ENCODE measurements at regions not wholly inside any gene's neighbourhood (a gene's known extent, or its start where the extent isn't known, plus 50 kb on each side); places are given as distances from the start of the nearest gene placed in this dataset.
"Not testable (repeated sequence)": the region's sequence is repeated elsewhere in the genome, so short reads cannot be mapped to it uniquely, and the experiment has no call there.

DNA sequence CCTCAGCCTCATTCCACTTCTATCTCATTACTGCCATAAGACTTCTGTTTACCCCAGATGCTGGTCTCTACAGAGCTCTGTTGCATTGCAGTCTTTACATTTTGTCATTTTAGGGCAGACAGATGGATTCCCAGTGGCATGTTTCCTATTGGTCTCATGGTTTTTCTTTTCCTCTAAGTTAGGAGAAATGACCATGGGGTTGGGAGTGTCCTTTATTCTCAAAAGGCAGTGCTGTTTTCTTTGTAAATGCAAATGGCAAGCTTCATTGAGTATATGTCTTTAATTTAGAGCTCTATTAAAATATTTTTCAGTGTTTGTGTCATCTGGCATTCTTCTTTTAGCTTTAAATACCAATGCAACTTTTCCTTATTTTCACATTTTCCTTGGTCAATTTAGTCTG, 57.0 kb downstream of the MSTN start:
- H3K4me3 ChIP-seq (ENCODE audit: low read depth, low read length), result no peak overlapping the region
- no peak for DNase-seq (ENCODE audit: low read depth)

DNA sequence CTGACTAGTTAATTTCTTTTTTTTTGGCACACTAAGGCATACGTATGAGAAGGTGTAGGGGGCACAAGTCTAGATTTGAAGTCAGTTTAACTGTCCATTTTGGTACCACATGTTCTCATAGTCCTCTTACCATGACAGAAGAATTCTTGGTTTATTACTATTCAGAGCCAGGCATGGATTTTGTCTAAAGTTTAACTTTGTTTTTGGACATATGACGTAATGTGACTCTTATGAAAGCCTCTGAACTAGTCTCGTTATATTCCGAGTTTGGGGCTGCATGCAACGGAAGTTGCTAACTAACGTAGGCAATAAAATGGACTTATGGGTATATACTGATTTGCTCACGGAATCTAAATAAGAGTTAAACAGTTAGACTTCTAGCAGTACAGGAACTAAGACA, 62.9 kb downstream of the MSTN start:
- DNase-seq (ENCODE audit: low read depth), result no peak
- H3K4me3 ChIP-seq (ENCODE audit: low read depth, low read length), result no peak overlapping the region

DNA sequence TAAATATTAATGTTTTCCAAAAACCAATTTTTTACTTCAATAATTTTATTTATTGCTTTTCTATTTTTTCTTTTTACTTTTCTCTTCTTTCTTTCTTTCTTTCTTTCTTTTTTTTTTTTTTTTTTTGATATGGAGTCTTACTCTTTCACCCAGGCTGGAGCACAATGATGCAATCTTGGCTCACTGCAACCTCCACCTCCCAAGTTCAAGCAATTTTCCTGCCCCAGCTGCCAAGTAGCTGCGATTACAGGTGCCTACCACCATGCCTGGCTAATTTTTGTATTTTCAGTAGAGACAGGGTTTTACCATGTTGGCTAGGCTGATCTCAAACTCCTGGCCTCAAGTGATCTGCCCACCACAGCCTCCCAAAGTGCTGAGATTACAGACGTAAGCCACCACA, 63.9 kb downstream of the MSTN start:
- H3K4me3 ChIP-seq (ENCODE audit: low read depth, low read length); DNase-seq (ENCODE audit: low read depth): not testable (repeated sequence)

DNA sequence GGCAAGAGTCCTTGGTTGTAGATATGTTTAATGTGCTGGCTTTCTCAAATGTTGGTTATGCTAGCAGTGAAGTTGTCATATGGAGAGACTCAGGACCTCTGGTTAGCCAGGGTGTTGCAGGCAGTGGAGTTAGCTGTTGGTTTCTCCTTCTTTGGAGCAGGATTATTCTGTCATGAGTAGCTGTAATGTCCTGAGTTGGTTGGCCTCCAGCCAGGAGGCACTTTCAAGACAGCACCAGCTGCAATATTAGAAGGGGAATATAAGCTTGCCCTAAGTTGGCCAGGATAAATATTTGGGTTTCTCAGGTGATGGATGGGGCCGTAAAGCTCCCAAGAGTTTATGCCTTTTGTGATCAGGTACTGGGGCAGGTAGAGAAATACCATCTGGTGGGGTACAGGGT, 65.5 kb downstream of the MSTN start:
- H3K4me3 ChIP-seq (ENCODE audit: low read depth, low read length), result no peak overlapping the region
- no peak for DNase-seq (ENCODE audit: low read depth)

DNA sequence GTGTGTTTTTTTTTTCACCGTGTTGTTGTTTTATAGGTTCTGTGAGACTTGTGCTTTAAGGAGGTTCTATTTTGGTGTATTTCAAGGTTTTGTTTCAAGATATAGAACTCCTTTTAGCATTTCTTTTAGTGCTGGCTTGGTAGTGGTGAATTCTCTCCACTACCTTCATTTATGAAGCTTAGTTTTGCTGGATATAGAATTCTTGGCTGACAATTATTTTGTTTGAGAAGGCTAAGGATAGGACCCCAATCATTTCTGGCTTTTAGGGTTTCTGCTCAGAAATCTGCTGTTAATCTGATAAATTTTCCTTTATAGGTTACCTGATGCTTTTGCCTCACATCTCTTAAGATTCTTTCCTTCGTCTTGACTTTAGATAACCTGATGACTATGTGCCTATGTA, 66.8 kb downstream of the MSTN start:
- no peak for DNase-seq (ENCODE audit: low read depth)
- H3K4me3 ChIP-seq (ENCODE audit: low read depth, low read length), result no peak overlapping the region

DNA sequence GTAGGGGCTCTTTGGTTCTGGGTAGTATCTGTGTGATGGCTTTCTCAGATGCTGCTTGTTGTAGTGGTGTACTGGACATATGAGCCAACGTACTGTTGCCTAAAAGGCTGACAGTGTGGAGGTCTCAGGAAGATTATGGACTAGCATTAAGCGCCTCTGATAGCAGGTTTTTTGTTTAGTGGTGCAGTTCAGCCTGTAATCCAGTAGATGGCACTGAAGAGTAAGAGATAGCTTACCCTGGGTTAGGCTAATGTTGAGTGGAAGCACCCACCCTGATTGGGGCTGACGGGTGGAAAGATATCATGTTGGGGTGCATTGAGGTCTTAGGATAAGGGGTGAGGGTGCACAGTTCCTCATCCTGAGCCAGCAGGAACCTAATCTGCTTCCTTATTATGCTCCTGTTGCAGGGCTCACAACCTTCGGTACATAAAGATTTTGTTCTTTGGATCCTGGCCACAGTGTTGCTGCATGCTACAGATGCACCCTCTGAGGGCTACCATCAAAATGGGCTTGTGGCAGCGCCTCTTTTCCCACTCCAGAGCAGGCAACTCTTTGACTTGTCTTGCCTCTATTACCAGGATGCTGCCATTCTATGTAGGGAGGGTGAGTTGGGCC, 79.6 kb downstream of the MSTN start:
- DNase-seq (ENCODE audit: low read depth), result no peak
- H3K4me3 ChIP-seq (ENCODE audit: low read depth, low read length), result no peak overlapping the region

DNA sequence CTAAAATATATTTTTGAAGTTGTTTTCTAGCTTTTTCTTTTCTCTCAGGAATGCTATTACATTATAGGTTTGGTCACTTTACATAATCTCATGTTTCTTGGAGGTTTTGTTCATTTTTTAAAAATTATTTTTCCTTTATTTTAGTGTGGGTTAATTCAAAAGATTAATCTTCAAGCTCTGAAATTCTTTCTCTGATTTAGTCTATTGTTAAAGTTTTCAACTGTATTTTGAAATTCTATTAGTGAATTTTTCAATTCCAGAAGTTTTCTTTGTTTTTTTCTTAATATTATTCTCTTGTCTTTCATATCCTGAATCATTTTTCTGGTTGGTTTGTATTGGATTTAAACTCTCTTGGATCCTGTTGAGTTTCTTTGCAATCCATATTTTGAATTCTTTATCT, 80.4 kb downstream of the MSTN start:
- no peak overlapping the region for H3K4me3 ChIP-seq (ENCODE audit: low read depth, low read length)
- DNase-seq (ENCODE audit: low read depth), result no peak

DNA sequence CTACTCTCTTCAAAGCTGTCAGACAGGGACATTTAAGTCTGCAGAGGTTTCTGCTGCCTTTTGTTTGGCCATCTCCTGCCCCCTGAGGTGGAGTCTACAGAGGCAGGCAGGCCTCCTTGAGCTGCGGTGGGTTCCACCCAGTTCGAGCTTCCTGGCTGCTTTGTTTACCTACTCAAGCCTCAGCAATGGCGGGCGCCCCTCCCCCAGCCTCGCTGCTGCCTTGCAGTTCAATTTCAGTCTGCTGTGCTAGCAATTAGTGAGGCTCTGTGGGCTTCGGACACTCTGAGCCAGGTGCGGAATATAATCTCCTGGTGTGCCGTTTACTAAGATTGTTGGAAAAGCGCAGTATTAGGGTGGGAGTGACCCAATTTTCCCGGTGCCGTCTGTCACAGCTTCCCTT, 86.0 kb downstream of the MSTN start:
- H3K4me3 ChIP-seq (ENCODE audit: low read depth, low read length); DNase-seq (ENCODE audit: low read depth): not testable (repeated sequence)

DNA sequence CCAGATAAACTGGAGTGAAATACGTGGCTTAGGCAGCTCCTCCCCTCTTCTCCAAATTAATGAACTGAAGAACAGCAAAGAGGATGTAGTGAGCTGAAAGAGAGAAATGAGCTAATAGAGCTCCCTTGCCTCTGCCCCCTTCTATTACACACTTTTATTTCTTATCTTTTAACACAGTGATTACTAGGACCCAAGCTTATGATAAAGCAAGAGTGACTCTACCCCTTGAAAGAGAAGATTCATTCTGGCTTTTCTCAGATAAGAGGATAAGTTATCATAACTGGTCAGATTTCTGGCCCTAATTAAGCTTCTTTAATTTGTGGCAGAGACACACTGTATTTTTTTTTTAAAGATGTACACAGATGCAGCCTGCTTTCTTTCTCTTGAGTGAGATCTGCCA, 102.2 kb downstream of the MSTN start:
- DNase-seq (ENCODE audit: low read depth), result no peak
- no peak overlapping the region for H3K4me3 ChIP-seq (ENCODE audit: low read depth, low read length)

DNA sequence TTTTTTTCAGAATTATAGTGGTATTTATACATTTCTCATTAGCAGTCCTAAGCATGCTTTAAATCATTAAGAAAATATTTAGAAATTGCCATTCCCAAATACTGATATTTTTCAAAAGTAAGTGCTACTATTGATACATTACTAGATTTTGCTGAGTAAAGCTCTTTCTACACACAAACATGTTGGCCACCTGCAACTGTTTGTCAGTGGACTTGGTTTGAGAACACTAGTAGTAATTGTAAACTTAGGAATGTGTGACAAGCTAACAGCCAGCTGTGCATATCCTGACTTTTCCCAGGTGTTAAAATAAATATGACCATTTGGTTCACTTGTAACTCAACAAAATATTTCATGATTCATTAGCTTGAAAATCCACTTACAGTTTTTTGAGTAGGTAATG, 103.1 kb downstream of the MSTN start:
- no peak overlapping the region for H3K4me3 ChIP-seq (ENCODE audit: low read depth, low read length)
- peak; percentile 19 for DNase-seq (ENCODE audit: low read depth)

DNA sequence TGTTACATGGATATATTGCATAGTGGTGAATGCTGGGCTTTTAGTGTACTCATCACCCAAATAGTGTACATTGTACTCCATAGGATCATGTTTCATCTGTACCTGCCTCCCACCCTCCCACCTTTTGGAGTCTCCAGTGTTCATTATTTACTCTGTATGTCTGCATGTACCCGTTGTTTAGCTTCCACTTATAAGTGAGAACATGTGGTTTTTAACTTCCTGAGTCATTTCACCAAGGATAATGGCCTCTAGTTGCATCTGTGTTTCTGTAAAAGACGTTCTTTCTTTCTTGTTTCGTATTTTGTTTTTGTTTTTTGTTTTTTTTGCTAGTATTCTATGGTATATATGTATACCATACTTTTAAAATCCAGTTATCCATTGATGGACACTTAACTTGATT, 107.5 kb downstream of the MSTN start:
- DNase-seq (ENCODE audit: low read depth), result no peak

DNA sequence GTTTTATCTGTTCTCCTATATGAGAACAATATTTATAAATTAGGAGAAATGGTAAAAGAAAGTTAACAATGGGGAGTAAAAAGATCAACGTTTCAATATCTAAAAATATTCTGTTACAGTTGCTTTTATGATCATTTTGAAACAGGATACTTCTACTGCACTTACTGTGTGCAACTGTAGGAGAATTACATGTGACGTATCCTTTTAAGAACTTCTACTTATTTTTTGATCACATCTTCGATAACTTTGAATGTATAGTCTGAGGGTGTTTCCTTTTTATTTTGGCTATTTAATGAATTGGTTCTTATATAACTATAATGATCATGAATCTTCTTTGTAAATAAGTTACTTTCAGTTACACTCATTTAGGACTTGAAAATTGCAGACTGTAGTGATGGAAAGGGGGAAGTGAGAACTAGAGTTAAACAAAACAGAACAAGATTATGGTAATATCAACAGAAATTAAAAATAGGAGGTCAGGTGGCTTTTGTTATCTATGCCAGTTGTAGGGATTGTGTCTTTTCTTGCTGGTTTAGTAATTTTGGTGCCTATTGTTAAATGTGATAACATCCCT, 109.9 kb downstream of the MSTN start:
- H3K4me3 ChIP-seq (ENCODE audit: low read depth, low read length), result no peak overlapping the region
- no peak for DNase-seq (ENCODE audit: low read depth)

More for the DNA sequence above, 107.5 kb downstream of the MSTN start:
- no peak overlapping the region for H3K4me3 ChIP-seq (ENCODE audit: low read depth, low read length)

DNA sequence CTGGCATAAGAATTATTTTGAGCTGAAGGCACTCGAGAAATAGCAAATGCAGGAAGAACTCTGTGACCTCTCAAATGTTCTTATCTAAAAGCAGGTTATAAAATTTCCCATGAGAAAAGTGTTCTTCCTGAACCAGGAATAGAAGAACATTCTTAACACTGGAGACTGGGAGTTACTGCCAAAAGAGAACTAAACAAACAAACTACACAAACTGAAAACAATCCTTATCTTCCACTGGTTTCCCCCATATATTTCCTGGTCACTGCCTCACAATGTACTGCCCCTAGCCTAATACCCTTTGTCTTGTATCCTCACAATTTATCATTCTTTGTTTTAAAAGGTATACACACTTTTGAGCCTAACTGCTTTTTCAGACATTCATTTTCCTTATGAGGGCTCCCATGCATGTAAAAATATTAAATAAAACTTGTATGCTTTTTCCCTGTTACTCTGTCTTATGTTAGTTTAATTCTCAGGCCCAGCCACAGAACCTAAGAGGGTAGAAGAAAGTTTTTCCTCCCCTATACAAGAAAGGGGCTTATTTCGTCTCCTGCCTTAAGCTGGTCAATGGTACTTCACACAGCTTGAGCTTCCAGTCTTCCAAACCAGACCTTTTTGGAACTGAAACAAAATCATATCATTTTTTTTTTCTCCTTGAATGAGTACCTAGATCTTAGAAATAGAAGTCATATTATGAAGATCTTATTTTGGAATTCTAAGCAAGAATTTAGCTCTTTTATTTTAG, 110.6 kb downstream of the MSTN start:
- no peak overlapping the region for H3K4me3 ChIP-seq (ENCODE audit: low read depth, low read length)
- no peak for DNase-seq (ENCODE audit: low read depth)

DNA sequence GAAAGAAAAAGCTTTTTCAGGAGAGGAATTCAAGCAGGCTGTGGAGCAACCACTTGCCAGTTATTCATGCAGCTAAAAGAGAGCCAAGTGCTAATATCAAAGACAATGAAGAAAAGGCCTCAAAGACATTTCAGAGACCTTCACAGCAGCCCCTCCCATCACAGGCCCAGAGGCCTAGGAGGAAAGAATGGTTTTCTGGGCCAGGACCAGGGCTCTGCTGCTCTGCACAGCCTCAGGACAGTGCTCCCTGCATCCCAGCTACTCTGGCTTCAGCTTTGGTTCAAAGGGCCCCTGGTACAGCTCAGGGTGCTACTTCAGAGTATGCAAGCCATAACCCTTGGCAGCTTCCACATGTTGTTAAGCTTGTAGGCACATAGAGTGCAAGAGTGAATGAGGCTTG, 119.5 kb downstream of the MSTN start:
- H3K4me3 ChIP-seq (ENCODE audit: low read depth, low read length), result no peak overlapping the region
- DNase-seq (ENCODE audit: low read depth), result no peak

DNA sequence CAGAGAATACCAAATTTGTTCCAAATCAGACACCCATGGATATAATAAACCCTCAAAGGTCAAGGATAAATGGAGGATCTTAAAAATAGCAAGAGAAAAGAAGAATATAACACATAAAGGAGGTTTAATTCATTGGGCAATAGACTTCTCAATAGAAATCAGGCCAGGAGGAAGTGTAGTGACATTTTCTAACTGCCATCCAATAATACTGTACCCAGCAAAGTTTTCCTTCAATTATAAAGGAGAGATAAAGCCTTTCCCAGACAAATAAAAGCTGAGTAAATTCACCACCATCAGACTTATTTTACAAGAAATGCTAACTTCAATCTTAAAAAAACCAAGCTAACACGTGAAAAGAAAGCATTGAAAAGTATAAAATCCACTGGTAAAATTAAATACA, 121.6 kb downstream of the MSTN start:
- no peak overlapping the region for H3K4me3 ChIP-seq (ENCODE audit: low read depth, low read length)
- DNase-seq (ENCODE audit: low read depth), result no peak

DNA sequence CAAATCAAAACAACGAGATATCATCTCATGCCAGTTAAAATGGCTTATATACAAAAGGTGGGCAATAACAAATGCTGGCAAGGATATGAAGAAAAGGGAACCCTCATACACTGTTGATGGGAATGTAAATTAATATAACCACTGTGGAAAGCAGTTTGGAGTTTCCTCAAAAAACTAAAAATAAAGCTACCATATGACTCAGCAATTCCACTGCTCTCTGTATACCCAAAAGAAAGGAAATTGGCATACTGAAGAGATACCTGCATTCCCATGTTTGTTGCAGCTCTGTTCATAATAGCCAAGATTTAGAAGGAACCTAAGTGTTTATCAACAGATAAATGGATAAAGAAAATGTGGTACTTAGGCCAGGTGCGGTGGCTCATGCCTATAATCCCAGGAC, 124.8 kb downstream of the MSTN start:
- no peak for DNase-seq (ENCODE audit: low read depth)
- H3K4me3 ChIP-seq (ENCODE audit: low read depth, low read length), result no peak overlapping the region

DNA sequence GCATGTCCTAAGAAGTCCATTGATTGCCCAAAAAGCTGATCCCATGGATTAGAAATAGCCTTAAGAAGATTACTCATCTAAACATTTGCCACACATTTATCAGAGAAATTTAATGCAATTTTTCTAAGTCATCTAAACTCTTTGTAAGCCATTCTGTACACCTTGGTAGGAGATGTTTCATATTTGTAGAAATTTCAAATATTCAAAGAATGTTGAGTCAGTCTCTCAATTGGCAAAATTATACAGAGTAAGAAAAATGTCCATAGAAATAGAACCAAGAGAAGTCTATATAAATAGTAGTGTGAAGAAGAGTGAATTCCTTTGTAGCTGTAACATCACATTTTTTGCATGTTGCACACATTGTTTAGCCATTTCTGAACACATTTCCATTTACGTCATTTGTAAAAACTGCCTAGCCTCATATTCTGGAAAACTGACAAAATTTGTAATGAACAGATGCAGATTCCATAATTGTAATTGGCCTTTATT, 128.6 kb downstream of the MSTN start:
- no peak overlapping the region for H3K4me3 ChIP-seq (ENCODE audit: low read depth, low read length)
- peak; percentile 60 for DNase-seq (ENCODE audit: low read depth)

DNA sequence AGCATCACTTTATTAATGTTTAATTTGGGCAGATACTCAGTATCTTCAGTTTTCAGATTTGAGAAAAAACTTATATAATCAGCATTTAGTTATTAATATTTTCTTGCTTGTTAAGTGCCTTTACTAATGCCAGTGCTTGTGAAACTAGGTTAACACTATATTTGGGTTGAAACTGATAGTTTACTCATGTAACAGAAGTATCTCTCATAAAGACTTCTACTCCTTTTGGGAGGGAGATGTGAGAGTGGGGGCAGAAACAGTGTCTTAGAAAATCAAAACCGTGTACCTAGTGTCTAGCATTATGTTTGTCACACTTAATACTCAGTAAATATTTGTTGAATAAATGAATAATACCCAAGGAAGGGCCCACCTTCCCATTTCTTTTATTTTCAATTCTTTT, 129.5 kb downstream of the MSTN start:
- H3K4me3 ChIP-seq (ENCODE audit: low read depth, low read length), result no peak overlapping the region
- no peak for DNase-seq (ENCODE audit: low read depth)

DNA sequence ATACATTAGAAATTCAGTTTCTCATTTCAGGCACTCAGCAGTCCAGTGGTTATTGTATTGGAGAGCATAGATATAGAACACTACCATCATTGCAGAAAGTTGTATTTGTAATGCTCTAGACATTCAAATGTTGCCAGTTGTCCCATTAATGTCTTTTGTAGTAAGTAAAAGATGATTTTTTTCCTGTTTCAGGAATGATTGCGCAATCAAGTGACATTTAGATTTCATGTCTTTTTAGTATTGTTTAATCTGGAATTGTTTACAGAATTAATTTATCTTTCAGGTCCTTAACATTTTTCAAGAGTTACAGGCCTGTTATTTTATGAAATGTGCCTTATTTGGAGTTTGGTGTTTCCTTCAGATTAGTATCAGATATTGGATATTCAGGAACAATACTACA, 134.7 kb downstream of the MSTN start:
- no peak for DNase-seq (ENCODE audit: low read depth)
- no peak overlapping the region for H3K4me3 ChIP-seq (ENCODE audit: low read depth, low read length)

Data from skeletal muscle cell (primary cell).